HCT116 (cell line): ENCODE measurements at regions not wholly inside any gene's neighbourhood (a gene's known extent, or its start where the extent isn't known, plus 50 kb on each side); places are given as distances from the start of the nearest gene placed in this dataset.

Source experiments
- ATAC-seq: fragments of 200-7000 bp; cut with Tn5 transposase; 2 replicates; pipeline ENCODE4 v1.9.1; 2020; ENCODE audit warnings: mild to moderate bottlenecking, moderate library complexity
- BruUV-seq: library from RNA; stranded (reverse); fragments of 400-500 nt; replicated peaks from 2 replicates; lab custom pipeline; 2021; lab: Mats Ljungman, UMichigan
- CTCF ChIA-PET: fragments of 300-600 bp; sonication (Branson Sonifier 250); formaldehyde crosslinking; loops from one replicate; lab custom pipeline; 2021; ENCODE audit warnings: antibody characterized with exemption; lab: Charles Lee
- POLR2A ChIA-PET: fragments of 300-600, 350-600 bp; sonication (Branson Sonifier 250); formaldehyde crosslinking; loops from one replicate; lab custom pipeline; 2021; ENCODE audit warnings: antibody characterized with exemption; lab: Charles Lee
- RAD21 ChIA-PET, 2 experiments: fragments of 300-600 bp; sonication (Branson Sonifier 250); formaldehyde crosslinking; loops; one replicate each; lab custom pipeline; 2023; ENCODE audit warnings: low total read pairs in 2 of 2; ENCODE audit not compliant: uncharacterized antibody in 2 of 2, unreplicated experiment in 2 of 2, low non-redundant PET in 1 of 2; lab: Charles Lee
- DNase-seq: peaks from one replicate; pipeline ENCODE4 v3.0.0-alpha.2; 2010; ENCODE audit warnings: low read depth, low spot score
- H2AFZ ChIP-seq: fragments of 200-600 bp; shearing (Covaris generic), sonication (generic); 2 replicates; pipeline ENCODE4 v1.6.1; 2017; ENCODE audit warnings: low read depth, mixed run types, mixed read lengths, antibody characterized with exemption, low read length; ENCODE audit not compliant: poor library complexity, severe bottlenecking
- H3K27ac ChIP-seq: 2 replicates; pipeline ENCODE4 v1.5.1; 2012; ENCODE audit warnings: low read depth, low read length
- H3K27me3 ChIP-seq: fragments of 200-600 bp; sonication (generic); 2 replicates; pipeline ENCODE4 v1.6.1; 2016; ENCODE audit warnings: mixed run types, low read length, mixed read lengths; ENCODE audit not compliant: insufficient read depth
- H3K36me3 ChIP-seq, 2 experiments: fragments of 200-500 bp in 1 of 2; fragments of 200-600 bp in 1 of 2; sonication (Bioruptor generic) in 1 of 2; sonication (generic) in 1 of 2; 2 replicates each; pipeline versions ENCODE4 v1.5.1 to v1.6.1; 2014 to 2016; ENCODE audit warnings: low read length in 2 of 2, inconsistent platforms in 1 of 2, mixed read lengths in 1 of 2, mixed run types in 1 of 2; ENCODE audit not compliant: insufficient read depth in 2 of 2, control insufficient read depth in 1 of 2
- H3K4me1 ChIP-seq, 2 experiments: fragments of 200-600 bp in 1 of 2; sonication (generic) in 1 of 2; 2 replicates each; pipeline versions ENCODE4 v1.5.1 to v1.6.1; 2012 to 2017; ENCODE audit warnings: low read length in 2 of 2, inconsistent platforms in 1 of 2, mild to moderate bottlenecking in 1 of 2, mixed read lengths in 1 of 2, mixed run types in 1 of 2, moderate library complexity in 1 of 2; ENCODE audit not compliant: insufficient read depth in 2 of 2, control insufficient read depth in 1 of 2
- H3K4me2 ChIP-seq: fragments of 200-600 bp; sonication (generic); 2 replicates; pipeline ENCODE4 v1.6.1; 2017; ENCODE audit warnings: mixed run types, low read length, mixed read lengths
- H3K4me3 ChIP-seq, 2 experiments: fragments of 200-600 bp in 1 of 2; sonication (generic) in 1 of 2; replicated peaks in 1 of 2; 2 replicates each; pipeline ENCODE4 v1.5.1; 2011 to 2016; ENCODE audit warnings: low read length in 2 of 2, control low read depth in 1 of 2, low read depth in 1 of 2, mild to moderate bottlenecking in 1 of 2, mixed read lengths in 1 of 2, mixed run types in 1 of 2
- H3K79me2 ChIP-seq: fragments of 200-600 bp; sonication (generic); 2 replicates; pipeline ENCODE4 v1.6.1; 2017; ENCODE audit warnings: mild to moderate bottlenecking, mixed run types, low read length, moderate library complexity, mixed read lengths; ENCODE audit not compliant: insufficient read depth
- H3K9ac ChIP-seq: fragments of 200-600 bp; sonication (generic); 2 replicates; pipeline ENCODE4 v1.6.1; 2016; ENCODE audit warnings: low read length, mixed read lengths
- H3K9me2 ChIP-seq: fragments of 200-600 bp; sonication (generic), shearing (Covaris generic); 2 replicates; pipeline ENCODE4 v1.6.1; 2017; ENCODE audit warnings: mixed run types, mild to moderate bottlenecking, moderate library complexity; ENCODE audit not compliant: insufficient read depth
- H3K9me3 ChIP-seq, 2 experiments: fragments of 200-500 bp in 1 of 2; fragments of 200-600 bp in 1 of 2; sonication (Bioruptor generic) in 1 of 2; sonication (generic) in 1 of 2; 2 replicates each; pipeline ENCODE4 v1.6.1; 2014 to 2017; ENCODE audit warnings: low read length in 2 of 2, mixed read lengths in 2 of 2, inconsistent platforms in 1 of 2, low read depth in 1 of 2, mild to moderate bottlenecking in 1 of 2, mixed run types in 1 of 2, moderate library complexity in 1 of 2; ENCODE audit not compliant: control insufficient read depth in 1 of 2, insufficient read depth in 1 of 2
- H4K20me1 ChIP-seq: fragments of 200-600 bp; sonication (generic), shearing (Covaris generic); 2 replicates; pipeline ENCODE4 v1.6.1; 2017; ENCODE audit warnings: mixed run types, mild to moderate bottlenecking, moderate library complexity; ENCODE audit not compliant: insufficient read depth
- CBX3 ChIP-seq: IDR thresholded peaks from 2 replicates; pipeline ENCODE4 v1.6.1; 2012; ENCODE audit warnings: low read depth
- CEBPB ChIP-seq: IDR thresholded peaks from 2 replicates; pipeline ENCODE4 v1.6.1; 2012; ENCODE audit warnings: low read depth
- EGR1 ChIP-seq: IDR thresholded peaks from 2 replicates; pipeline ENCODE4 v1.6.1; 2012; ENCODE audit warnings: low read depth
- ELF1 ChIP-seq: IDR thresholded peaks from 2 replicates; pipeline ENCODE4 v1.6.1; 2012; ENCODE audit warnings: low read depth, borderline replicate concordance
- EZH2 ChIP-seq: fragments of 200-600 bp; sonication (generic); IDR thresholded peaks from 2 replicates; pipeline ENCODE4 v1.6.1; 2017; ENCODE audit warnings: antibody characterized with exemption, mixed run types
- EZH2phosphoT487 ChIP-seq: fragments of 200-600 bp; IDR thresholded peaks from 2 replicates; pipeline ENCODE4 v1.6.1; 2018; ENCODE audit warnings: antibody characterized with exemption, borderline replicate concordance
- JUND ChIP-seq: IDR thresholded peaks from 2 replicates; pipeline ENCODE4 v1.6.1; 2012
- MAX ChIP-seq: IDR thresholded peaks from 2 replicates; pipeline ENCODE4 v1.6.1; 2012
- POLR2A ChIP-seq: IDR thresholded peaks from 2 replicates; pipeline ENCODE4 v1.7.0; 2011; ENCODE audit warnings: borderline replicate concordance; ENCODE audit not compliant: insufficient read depth, insufficient read length; ENCODE audit errors: extremely low read depth
- RAD21 ChIP-seq: IDR thresholded peaks from 2 replicates; pipeline ENCODE4 v1.6.1; 2012; ENCODE audit warnings: low read depth, mild to moderate bottlenecking
- SIN3A ChIP-seq: IDR thresholded peaks from 2 replicates; pipeline ENCODE4 v1.6.1; 2012; ENCODE audit warnings: low read depth
- SP1 ChIP-seq: IDR thresholded peaks from 2 replicates; pipeline ENCODE4 v1.6.1; 2012; ENCODE audit warnings: low read depth
- SRF ChIP-seq: IDR thresholded peaks from 2 replicates; pipeline ENCODE4 v1.6.1; 2012; ENCODE audit warnings: low read depth
- YY1 ChIP-seq: IDR thresholded peaks from 2 replicates; pipeline ENCODE4 v1.6.1; 2011; ENCODE audit warnings: low read length, low read depth, moderate library complexity, mild to moderate bottlenecking; ENCODE audit not compliant: insufficient replicate concordance; ENCODE audit errors: extremely low read depth
- ZBTB33 ChIP-seq: IDR thresholded peaks from 2 replicates; pipeline ENCODE4 v1.6.1; 2011; ENCODE audit warnings: mild to moderate bottlenecking, low read length, moderate library complexity; ENCODE audit not compliant: insufficient replicate concordance; ENCODE audit errors: extremely low read depth
- ZFX ChIP-seq: fragments of 450-650 bp; IDR thresholded peaks from 2 replicates; pipeline ENCODE4 v1.6.1; 2017
- intact Hi-C: fragments of 100-400 bp; cut with micrococcal nuclease; formaldehyde crosslinking; loops from 2 replicates; pipeline ENCODE4 v1.10.0; 2022
- TF ChIP-seq, protein P1 (sequence below), 3 experiments: fragments of 200-600 bp in 1 of 3; sonication (generic) in 1 of 3; IDR thresholded peaks in 2 of 3; conservative IDR thresholded peaks in 1 of 3; 2 replicates each; pipeline ENCODE4 v1.5.1; 2012 to 2017; ENCODE audit warnings: low read depth in 2 of 3, low read length in 2 of 3, antibody characterized with exemption in 1 of 3, borderline replicate concordance in 1 of 3, control low read depth in 1 of 3, mild to moderate bottlenecking in 1 of 3, mixed read lengths in 1 of 3, mixed run types in 1 of 3, moderate library complexity in 1 of 3; ENCODE audit not compliant: insufficient read depth in 1 of 3

GRCh38 chr10:4132216-4132556 lies 347.2 kb upstream of the KLF6 start:
- Histone ChIP-seq H3K9ac (no peak overlapping the region), H4K20me1 (no peaks in the 10 kb centered on the region), H2AFZ (no peak overlapping the region), H3K27me3 (no peaks in the 10 kb centered on the region), H3K4me1 (peaks cover 10 to 23% of the 10 kb centered on the region in 2 experiments), H3K36me3 (no peaks in the 10 kb centered on the region), H3K4me2 (peak overlapping the region; percentile 55), H3K79me2 (no peaks in the 10 kb centered on the region), H3K27ac (no peak overlapping the region), H3K9me3 (no peaks in the 10 kb centered on the region), H3K4me3 (no peak overlapping the region), H3K9me2 (no peaks in the 10 kb centered on the region)
- POLR2A ChIA-PET: no interaction called here
- RAD21 ChIA-PET: no interaction called here
- CTCF ChIA-PET: no interaction called here
- intact Hi-C loops: no loop called here
- ATAC-seq: peak; percentile 34; the same call in 1 of the 2 replicates
- DNase-seq: no peak
- no peak for TF ChIP-seq RAD21
- BruUV-seq: no TSS peak

DNA sequence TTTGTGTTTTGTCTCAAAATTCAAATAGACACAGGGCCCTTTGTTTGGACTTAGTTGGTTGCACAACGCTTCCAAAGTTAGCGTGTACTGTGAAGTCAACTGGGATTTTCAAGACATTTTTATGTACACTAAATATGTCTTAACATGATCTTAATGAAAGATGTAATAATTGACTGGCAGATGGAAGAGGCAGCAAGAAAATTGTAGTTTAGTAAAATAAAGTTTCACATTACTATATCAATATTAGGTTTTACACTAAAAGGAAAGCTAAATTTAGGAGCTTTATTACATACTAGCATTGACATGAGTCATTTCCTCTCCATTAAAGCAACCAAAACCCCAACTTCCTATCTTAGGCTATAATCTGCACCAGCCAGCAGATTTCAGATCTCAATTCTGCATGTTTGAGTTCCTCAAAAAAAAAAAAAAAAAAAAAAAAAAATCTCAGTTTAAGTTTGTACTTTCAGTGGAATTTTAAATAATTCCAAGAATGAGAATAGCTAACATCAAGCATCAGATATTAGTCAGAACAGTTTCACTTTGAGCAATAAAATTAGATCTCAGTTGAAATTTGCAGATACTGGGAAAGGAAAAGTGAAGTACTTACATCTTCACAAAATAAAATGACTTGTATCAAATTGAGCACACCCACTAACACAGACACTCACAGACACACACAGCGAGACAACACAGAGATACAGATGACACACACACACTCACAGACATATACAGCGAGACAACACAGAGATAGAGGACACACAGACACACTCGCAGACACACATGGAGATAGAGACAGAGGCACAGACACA lies 346.6 kb upstream of the KLF6 start:
- Histone ChIP-seq H2AFZ (peak overlapping the region; percentile 80), H3K9ac (no peak overlapping the region), H3K27me3 (no peaks in the 10 kb centered on the region), H3K4me3 (no peak overlapping the region), H4K20me1 (no peaks in the 10 kb centered on the region), H3K27ac (no peak overlapping the region), H3K36me3 (no peaks in the 10 kb centered on the region), H3K4me1 (peaks cover 10 to 23% of the 10 kb centered on the region in 2 experiments), H3K79me2 (no peaks in the 10 kb centered on the region), H3K9me2 (no peaks in the 10 kb centered on the region), H3K4me2 (peak overlapping the region; percentile 55), H3K9me3 (no peaks in the 10 kb centered on the region)
- ChIA-PET CTCF (no interaction called here), RAD21 (no interaction called here), POLR2A (no interaction called here)
- intact Hi-C loops: no loop called here
- no TSS peak for BruUV-seq
- ATAC-seq: peak; percentile 54; the same call in 1 of the 2 replicates
- DNase-seq: no peak
- TF ChIP-seq CBX3: 0 out of 2 replicates have a peak, but pooled peaks have one; percentile 15
- TF ChIP-seq, protein P1, sequence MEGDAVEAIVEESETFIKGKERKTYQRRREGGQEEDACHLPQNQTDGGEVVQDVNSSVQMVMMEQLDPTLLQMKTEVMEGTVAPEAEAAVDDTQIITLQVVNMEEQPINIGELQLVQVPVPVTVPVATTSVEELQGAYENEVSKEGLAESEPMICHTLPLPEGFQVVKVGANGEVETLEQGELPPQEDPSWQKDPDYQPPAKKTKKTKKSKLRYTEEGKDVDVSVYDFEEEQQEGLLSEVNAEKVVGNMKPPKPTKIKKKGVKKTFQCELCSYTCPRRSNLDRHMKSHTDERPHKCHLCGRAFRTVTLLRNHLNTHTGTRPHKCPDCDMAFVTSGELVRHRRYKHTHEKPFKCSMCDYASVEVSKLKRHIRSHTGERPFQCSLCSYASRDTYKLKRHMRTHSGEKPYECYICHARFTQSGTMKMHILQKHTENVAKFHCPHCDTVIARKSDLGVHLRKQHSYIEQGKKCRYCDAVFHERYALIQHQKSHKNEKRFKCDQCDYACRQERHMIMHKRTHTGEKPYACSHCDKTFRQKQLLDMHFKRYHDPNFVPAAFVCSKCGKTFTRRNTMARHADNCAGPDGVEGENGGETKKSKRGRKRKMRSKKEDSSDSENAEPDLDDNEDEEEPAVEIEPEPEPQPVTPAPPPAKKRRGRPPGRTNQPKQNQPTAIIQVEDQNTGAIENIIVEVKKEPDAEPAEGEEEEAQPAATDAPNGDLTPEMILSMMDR (IDR thresholded peaks at IDR 0.05 in 2 of 3, conservative IDR thresholded peaks at IDR 0.05 in 1 of 3; ENCODE audit: borderline replicate concordance in 1 of 3, insufficient read depth in 1 of 3, low read depth in 2 of 3, low read length in 2 of 3): no peak
- TF ChIP-seq JUND: no peak; the same call in 1 of the 2 replicates
- no peak for TF ChIP-seq SRF
- TF ChIP-seq EGR1: no peak
- no peak for TF ChIP-seq ZBTB33
- TF ChIP-seq YY1: no peak
- no peak for TF ChIP-seq ELF1
- peak; percentile 67; the same call in 1 of the 2 replicates for TF ChIP-seq CEBPB
- no peak for TF ChIP-seq SIN3A
- no peak for TF ChIP-seq EZH2
- TF ChIP-seq MAX: no peak; the same call in 1 of the 2 replicates
- no peak for TF ChIP-seq EZH2phosphoT487
- TF ChIP-seq POLR2A: no peak
- TF ChIP-seq SP1: peak; percentile 47; the same call in 1 of the 2 replicates
- no peak for TF ChIP-seq ZFX
